ENCODE measurements at regions not wholly inside any gene's neighbourhood (a gene's known extent, or its start where the extent isn't known, plus 50 kb on each side); places are given as distances from the start of the nearest gene placed in this dataset.

GRCh38 chr3:94349310-94349878, 286.5 kb downstream of the NSUN3 start:
- no peaks in the 10 kb centered on the region for H3K36me3 ChIP-seq (replicated peaks in 1 of 2; ENCODE audit: control insufficient read depth in 1 of 2, insufficient read depth in 2 of 2, low read length in 2 of 2)
- H2AFZ ChIP-seq (ENCODE audit: insufficient read depth, low read depth, low read length, poor library complexity, severe bottlenecking): no peak overlapping the region
- H3K4me1 Mint-ChIP-seq: no peaks in the 10 kb centered on the region
- H3K4me3 Mint-ChIP-seq: no peak overlapping the region
- H3K36me3 Mint-ChIP-seq: no peaks in the 10 kb centered on the region
- peaks cover 0 to 13% of the 10 kb centered on the region in 2 donors for H3K9me3 ChIP-seq (replicated peaks in 1 of 2; ENCODE audit: control insufficient read depth in 1 of 2, insufficient read depth in 1 of 2, low read length in 2 of 2)
- DNase-seq: no peak
- no peaks in the 10 kb centered on the region for H3K4me1 ChIP-seq (ENCODE audit: control insufficient read depth in 1 of 2, insufficient read depth in 2 of 2, low read length in 2 of 2)
- no peak overlapping the region for H3K27ac ChIP-seq (ENCODE audit: low read depth in 1 of 2, low read length in 2 of 2)
- no peak overlapping the region for H3K9ac ChIP-seq (ENCODE audit: insufficient read depth, low read length, poor library complexity, severe bottlenecking)
- H3K4me2 ChIP-seq (replicated peaks; ENCODE audit: extremely low read depth, low read length, poor library complexity, severe bottlenecking): no peak overlapping the region
- H4K20me1 ChIP-seq (ENCODE audit: insufficient read depth, low read length): no peaks in the 10 kb centered on the region
- intact Hi-C loops (cut with micrococcal nuclease): no loop called here
- peaks cover 0 to 13% (median 8%) of the 10 kb centered on the region in 7 donors for H3K9me3 Mint-ChIP-seq
- H3K27ac Mint-ChIP-seq: no peak overlapping the region
- no peak overlapping the region for H3K4me3 ChIP-seq (replicated peaks in 1 of 3; ENCODE audit: low read depth in 2 of 3, low read length in 3 of 3)
- H3K27me3 Mint-ChIP-seq (ENCODE audit: low read depth in 3 of 3): peaks cover 0 to 2% (median 2%) of the 10 kb centered on the region in 3 donors
- H3K27me3 ChIP-seq (ENCODE audit: control insufficient read depth in 2 of 2, insufficient read depth in 2 of 2, low read length in 2 of 2): no peaks in the 10 kb centered on the region
- no peaks in the 10 kb centered on the region for H3K79me2 ChIP-seq (ENCODE audit: insufficient read depth, low read length)
- WGBS (ENCODE audit: insufficient coverage): no CpG with 5 or more reads among the region's 4 CpGs
- TF ChIP-seq CTCF (IDR thresholded peaks at IDR 0.05): no peak

GRCh38 chr3:94356581-94356980, 293.7 kb downstream of the NSUN3 start:
- Histone ChIP-seq H2AFZ (ENCODE audit: insufficient read depth, low read depth, low read length, poor library complexity, severe bottlenecking) (no peak overlapping the region), H3K9ac (ENCODE audit: insufficient read depth, low read length, poor library complexity, severe bottlenecking) (no peak overlapping the region), H3K36me3 (replicated peaks in 1 of 2; ENCODE audit: control insufficient read depth in 1 of 2, insufficient read depth in 2 of 2, low read length in 2 of 2) (no peaks in the 10 kb centered on the region), H3K9me3 (replicated peaks in 1 of 2; ENCODE audit: control insufficient read depth in 1 of 2, insufficient read depth in 1 of 2, low read length in 2 of 2) (no peaks in the 10 kb centered on the region), H3K27ac (ENCODE audit: low read depth in 1 of 2, low read length in 2 of 2) (no peak overlapping the region), H3K4me3 (replicated peaks in 1 of 3; ENCODE audit: low read depth in 2 of 3, low read length in 3 of 3) (no peak overlapping the region), H3K4me1 (ENCODE audit: control insufficient read depth in 1 of 2, insufficient read depth in 2 of 2, low read length in 2 of 2) (no peaks in the 10 kb centered on the region), H3K79me2 (ENCODE audit: insufficient read depth, low read length) (no peaks in the 10 kb centered on the region), H3K4me2 (replicated peaks; ENCODE audit: extremely low read depth, low read length, poor library complexity, severe bottlenecking) (no peak overlapping the region), H3K27me3 (ENCODE audit: control insufficient read depth in 2 of 2, insufficient read depth in 2 of 2, low read length in 2 of 2) (no peaks in the 10 kb centered on the region), H4K20me1 (ENCODE audit: insufficient read depth, low read length) (no peaks in the 10 kb centered on the region)
- no peak for DNase-seq
- Mint-ChIP-seq H3K27ac (no peak overlapping the region), H3K36me3 (no peaks in the 10 kb centered on the region), H3K4me1 (no peaks in the 10 kb centered on the region), H3K27me3 (ENCODE audit: low read depth in 3 of 3) (peaks cover 0 to 2% (median 1%) of the 10 kb centered on the region in 3 donors), H3K4me3 (no peak overlapping the region), H3K9me3 (no peaks in the 10 kb centered on the region)
- no peak for TF ChIP-seq CTCF (IDR thresholded peaks at IDR 0.05)
- intact Hi-C loops (cut with micrococcal nuclease): no loop called here
- no CpG with 5 or more reads among the region's 1 CpG for WGBS (ENCODE audit: insufficient coverage)

Data from CD14-positive monocyte (primary cell).